ENCODE measurements at regions not wholly inside any gene's neighbourhood (a gene's known extent, or its start where the extent isn't known, plus 50 kb on each side); places are given as distances from the start of the nearest gene placed in this dataset.

DNA sequence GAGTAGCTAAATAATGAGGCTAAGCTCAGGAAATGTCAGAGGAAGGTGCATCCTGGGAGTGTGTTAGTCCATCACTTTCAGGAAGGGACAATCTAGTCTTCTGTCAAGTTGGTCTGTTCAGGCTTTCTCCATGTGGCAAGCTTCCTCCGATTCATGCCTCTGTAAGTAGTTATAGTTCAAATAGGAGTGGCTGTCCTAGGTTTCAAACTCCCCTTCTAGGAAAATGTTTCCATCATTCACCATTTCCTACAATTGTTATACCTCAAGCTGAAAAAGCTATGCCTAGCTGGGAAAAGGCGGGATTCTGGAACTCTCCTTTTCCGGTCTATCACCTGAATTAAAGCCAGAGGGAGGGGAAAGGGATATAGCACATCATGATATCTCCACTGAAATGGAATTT is 287.7 kb upstream of the ZSWIM2 start:
- DNase-seq (ENCODE audit: low read depth) = no peak

DNA sequence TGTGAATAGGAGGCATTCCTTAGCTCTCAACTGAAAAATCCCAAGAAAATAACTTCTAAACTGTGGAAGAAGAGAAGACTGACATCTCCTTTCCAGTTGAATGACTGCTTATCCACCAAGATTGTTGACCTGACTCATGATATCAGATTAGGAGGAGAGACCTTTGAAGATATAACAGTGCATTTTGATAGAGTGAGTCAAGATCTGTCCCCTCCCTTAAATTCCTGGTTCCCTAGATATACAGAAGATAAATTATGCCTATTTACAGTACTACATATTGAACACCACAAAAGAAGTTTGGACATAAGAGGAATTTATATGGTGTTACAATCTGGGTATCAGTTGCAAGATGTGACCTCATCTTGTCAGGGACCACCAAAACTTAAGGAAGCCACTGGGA is 285.3 kb upstream of the ZSWIM2 start:
- no peak for DNase-seq (ENCODE audit: low read depth)

DNA sequence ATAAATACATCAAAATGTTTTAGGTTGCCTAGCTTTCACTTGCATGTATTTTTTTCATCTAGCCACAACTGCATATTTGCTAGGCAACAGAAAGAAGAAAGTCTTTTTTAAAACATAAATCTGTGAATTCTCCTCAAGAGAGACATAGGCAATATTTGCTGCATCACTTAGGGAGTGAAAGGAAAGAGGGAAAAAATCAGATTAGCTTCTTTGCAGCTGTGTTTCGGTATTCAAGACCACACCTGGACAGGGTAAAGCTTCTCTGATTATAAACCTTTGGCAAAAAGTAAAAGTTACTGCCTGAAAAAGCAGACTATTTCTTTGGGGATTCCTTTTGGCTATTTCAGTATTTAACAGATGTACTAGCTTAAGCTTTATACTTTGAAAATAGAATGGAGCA is 280.9 kb upstream of the ZSWIM2 start:
- no peak for DNase-seq (ENCODE audit: low read depth)

DNA sequence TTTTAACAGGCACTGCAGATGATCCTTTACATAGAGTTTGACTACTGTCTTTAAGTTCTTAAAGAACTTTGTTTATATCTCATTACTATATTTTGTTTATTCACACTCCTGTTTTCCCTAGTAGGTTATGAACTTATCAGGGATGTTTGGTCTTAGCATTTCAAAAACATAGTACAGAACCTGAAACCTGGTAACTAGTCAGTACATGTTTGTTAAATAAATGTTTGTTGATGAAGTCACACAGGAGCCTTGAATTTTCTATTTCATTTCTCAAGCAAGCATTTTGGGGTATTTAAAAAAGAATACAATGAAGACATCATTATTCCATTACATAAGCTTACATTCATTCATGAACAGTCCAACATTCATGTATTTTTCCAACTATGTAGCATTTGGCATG is 280.3 kb upstream of the ZSWIM2 start:
- no peak for DNase-seq (ENCODE audit: low read depth)

DNA sequence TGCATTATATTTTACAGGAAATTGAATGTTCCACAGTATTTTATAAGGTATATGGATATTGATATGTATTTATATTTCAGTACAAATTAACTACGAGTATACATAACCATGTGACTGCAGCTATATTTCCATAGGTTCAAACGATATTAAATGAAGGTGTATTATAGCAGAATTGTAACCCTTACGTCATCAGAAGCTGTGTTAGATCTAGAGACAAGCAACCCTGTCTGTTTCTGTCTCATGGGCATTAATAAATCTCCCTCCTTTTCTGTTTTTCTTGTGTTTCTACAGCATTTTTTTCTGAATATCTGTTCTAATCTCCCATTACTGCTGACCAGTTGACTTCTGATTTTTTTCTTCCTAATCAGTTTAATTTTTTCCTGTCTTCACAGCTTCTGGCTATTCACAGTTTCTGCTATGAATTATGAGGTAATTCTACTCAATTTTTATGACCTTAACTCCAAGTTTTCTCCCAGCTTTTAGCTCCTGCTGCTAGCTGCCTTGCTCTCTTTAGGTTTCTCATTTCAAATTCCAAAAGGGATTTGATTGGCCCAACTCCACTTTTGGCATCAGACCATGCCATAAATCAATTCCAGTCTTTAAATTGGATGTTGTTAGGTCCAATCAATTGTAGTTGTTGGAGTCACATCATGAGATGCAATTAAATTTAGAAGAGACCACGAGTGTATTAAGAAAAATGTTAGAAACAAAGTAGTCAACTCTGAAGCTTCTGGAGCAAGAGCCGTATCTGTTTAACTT is 277.5 kb upstream of the ZSWIM2 start:
- no peak for DNase-seq (ENCODE audit: low read depth)

DNA sequence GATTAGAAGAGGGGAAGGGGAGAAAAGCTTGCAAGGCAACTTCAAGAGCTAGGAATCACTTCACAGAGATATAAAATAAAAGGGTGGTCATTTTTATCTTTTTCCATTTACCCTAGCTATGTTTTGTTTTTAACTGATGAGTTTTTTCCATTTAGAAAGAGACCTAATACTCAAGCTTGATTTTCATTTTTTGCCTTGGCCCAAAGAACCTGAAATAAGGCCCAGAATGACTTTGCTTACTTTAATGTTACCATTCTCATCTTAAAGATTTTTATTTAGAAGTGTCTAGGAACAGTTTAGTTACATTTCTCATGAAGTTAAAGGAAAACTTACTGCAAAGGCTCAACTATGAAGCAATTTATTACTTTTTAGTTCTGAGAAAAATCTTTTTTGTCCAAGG is 276.3 kb upstream of the ZSWIM2 start:
- DNase-seq (ENCODE audit: low read depth) = no peak

DNA sequence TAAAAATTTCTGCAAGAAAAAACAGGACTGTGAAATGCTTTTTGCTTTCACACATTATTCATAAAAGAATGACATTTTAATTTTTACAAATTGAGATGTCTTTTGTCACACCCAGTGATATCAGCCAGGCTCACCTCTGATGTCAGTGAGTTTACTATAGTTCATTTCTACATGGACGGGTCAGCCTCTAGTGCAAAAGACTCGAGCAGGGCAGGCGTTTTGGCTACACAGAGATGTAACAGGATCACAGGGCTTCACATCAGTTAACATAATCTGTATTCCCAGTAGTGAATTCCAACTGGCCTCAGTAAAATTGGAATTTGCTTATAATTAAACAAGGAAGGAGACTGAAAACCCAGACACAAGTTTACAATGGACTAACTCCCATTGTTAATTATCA is 275.6 kb upstream of the ZSWIM2 start:
- no peak for DNase-seq (ENCODE audit: low read depth)

DNA sequence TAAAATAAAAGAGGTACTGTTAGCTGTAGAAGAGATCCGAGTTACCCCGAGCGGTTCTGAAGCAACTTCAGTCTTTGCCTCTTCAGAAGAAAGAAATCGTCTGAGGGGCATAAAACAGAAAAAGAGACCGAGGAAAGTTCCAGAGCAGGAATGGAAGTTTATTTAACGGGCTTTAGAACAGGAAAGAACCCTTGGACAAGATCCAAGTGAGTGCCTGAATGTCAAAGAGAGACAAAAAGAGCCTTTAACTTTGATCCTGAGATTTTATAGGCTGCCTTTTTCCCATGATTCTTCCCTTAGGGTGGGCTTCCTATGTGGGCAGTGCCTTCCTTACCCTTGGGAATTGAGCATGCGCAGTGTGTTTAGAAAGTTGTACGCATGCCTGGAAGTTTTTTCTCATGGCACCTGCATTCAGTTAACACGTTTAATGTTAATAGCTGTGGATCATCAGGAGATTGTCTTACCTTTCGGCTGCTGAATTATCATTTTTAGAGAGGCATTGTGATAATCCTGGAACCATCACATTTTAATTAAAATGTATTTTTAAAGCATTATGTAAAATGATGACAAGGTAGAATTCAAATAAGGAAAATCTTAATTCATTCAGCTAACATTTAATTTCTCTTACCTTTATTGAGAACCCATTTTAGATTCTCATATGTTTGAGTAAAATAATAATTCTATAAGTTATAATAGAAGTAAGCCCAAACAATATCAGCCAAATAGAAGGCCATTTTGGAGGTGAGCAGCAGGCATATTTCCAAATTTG is 269.5 kb upstream of the ZSWIM2 start:
- DNase-seq (ENCODE audit: low read depth) = no peak

DNA sequence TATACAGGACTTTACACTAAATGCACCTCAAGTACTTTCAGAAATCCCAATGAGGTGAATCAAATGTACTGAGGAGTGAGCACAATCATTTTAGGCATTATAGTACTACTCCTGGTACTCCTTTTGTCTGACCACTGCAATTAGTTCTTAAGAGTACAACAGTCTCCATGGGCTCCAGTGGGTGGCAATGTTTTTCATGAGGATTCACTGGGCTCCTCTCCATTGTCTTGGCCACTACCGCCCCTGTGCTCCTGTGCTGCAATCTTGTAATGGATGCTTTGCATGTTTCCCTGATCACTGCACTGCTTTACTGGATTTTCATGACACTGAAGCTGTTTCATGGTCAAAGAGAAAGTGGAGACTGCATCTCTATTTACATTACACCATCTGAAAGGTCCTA is 268.5 kb upstream of the ZSWIM2 start:
- no peak for DNase-seq (ENCODE audit: low read depth)

DNA sequence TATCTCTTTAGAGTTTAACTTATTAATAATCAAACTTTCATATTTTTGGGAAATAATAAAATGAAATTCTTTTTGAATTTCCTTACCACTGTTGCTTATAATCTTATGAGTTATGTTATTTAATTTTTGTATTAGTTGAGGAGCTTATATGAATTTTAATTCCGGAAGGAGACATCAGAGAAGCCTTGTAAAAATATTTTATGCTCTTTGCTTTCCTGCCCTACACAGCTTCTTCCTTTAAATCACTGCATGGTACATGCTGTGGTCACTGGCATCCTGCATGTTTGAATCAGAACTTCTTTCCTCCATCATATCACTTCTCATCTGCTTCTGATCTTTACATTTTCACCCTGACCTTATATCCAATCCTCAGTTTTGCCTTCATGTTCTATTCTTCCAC is 266.7 kb upstream of the ZSWIM2 start:
- no peak for DNase-seq (ENCODE audit: low read depth)

DNA sequence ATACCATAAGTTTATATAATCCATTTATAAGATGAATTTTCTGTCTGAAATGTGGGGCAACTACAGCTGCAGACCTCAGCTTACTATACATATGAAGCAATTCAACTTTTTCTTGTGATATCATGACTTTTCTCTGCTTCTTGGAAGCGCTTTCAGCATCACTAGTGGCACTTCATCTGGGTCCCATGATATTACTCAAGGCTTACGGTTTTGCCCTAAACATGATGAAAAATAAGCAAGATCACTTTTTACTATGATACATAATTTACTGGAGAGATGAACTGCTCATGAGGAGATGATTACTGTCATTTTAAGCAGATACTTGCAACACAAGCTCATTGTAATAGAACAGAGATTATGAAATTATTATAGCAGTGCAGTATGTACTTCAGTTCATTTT is 258.0 kb upstream of the ZSWIM2 start:
- no peak for DNase-seq (ENCODE audit: low read depth)

DNA sequence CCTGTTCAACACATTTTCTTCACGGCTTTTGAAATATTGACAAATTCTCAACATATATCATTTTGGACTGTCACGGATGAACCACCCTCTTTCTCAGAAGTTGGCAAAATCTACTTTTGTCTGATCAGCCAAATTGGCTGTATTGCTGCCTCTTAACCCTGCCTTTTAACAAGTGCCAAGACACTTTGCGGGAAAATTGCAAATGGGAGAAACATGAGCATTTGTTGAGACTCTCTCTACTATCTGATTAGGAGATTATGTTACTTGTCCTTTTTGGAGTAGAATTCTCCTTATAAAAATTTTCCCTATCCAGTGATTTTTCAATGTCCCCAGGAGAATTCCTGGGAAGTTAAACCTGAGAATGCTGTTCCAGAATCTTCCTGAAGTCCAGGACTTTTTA is 256.2 kb upstream of the ZSWIM2 start:
- DNase-seq (ENCODE audit: low read depth) = no peak

DNA sequence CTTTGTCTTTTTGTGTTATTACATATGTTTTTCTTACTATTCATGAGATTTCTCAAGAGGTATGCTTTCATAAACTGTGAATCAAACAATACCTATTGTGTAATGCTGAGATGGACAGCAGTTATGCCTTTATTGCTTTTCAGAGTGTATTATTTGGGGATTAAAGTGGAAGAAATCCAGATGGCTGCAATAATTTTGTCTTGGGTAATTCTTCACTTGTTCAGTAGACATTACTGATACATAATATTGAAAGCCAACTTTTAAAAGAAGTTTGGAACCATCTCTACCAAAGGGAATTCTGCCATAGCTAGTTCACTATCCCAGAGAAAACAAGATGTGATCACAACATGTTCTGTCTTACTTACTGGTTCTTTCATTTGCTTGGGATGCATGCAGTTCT is 253.4 kb upstream of the ZSWIM2 start:
- DNase-seq (ENCODE audit: low read depth) = no peak

DNA sequence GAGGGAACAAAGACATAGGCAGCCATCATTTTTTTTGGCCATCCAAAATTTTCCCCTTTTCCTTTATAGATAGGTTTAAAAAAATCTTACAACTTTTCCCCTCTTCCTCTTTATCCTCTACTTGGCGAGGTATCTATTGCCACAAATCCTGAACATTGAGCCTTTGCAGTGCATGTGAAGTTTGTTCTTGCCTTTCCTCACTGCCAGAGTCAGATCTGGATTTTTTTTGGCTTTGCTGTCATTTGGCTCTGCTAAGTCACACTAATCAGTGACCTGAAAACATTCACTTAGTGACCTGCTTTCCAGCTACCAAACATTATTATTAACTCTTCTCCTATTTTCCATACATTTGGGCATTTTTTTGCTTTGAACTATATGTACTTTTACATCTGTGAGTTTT is 249.2 kb upstream of the ZSWIM2 start:
- DNase-seq (ENCODE audit: low read depth) = no peak

DNA sequence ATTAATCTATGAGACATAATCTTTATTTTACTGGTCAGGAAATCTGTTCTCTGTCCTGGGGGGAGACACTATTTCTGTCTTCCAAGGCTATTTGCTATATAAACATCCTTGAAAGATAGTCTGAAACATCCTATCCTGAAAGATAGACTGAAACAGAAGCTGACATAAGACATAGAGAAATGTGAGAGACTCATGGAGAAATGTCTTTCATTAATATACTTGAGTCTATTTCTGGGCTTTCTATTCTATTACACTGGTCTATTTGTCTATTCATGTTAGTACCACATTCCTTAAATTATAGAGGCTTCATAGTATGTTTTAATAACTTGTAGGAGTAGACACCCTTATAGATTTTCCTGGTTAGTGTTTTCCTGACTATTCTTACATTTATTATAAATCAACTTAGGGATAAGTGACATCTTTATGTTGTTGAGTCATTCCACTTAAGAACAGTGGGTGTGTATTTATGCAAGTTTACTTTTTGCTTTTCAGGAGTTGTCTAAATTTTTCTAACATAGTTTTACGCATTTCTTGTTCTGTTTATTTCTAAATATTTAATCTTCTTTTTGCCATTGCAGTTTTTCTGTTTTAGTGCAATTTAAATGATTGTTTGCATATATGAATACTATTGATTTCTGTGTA is 244.9 kb upstream of the ZSWIM2 start:
- no peak for DNase-seq (ENCODE audit: low read depth)

DNA sequence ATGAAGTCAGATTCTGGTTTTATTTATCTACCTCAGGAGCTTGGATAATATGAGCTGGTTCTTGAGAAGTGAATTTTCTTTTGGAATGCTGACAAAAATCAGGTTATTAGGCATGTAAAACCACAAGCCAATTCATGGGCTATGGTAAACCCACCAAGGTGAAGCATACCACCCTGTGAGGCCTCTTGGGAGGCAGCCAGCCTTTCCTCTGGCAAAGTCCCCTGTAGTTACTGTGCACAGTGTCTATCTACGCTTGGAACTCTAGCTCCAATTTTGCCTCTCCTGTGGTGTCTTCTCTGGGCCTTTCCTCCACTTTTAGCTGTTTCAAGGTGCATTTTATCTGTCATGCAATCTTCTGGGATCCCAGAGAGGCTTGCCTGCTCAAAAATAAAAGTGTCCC is 242.7 kb upstream of the ZSWIM2 start:
- no peak for DNase-seq (ENCODE audit: low read depth)

DNA sequence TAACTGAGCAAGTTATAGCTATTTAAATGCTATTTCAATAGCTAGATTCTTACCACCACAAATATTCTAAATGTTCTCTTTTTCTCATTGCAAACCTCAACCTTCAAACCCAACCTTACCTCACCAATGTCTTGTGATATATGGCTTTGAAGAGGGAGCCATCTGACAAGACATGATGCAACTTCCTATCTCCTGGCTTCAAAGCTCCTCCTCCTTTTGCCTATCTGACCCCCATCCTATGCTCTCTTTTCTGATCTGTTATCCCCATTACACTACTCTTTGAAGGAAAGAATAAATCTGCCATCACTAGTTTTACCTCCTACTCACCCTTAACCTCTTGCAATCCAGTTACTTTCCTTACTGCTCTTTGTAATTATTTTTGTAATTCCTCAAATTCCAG is 235.6 kb upstream of the ZSWIM2 start:
- no peak for DNase-seq (ENCODE audit: low read depth)

DNA sequence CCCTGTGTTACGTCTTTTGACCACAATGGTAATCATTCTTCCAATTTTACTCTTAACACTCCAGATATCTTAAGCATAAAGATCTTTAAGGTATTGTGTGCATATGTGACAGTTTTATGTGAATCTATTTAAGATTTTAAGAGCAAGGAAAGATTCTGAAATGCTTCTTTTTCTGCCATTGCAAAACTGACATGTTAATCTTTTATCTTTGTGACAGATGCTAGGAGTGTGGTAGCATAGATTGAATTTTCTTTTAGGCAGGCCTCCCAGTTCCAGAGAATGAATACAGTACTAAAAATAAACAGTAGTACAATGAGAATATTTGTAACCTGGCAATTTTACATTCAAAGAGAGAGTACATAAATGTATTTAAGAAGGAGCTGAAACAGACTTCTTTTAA is 232.5 kb upstream of the ZSWIM2 start:
- no peak for DNase-seq (ENCODE audit: low read depth)

DNA sequence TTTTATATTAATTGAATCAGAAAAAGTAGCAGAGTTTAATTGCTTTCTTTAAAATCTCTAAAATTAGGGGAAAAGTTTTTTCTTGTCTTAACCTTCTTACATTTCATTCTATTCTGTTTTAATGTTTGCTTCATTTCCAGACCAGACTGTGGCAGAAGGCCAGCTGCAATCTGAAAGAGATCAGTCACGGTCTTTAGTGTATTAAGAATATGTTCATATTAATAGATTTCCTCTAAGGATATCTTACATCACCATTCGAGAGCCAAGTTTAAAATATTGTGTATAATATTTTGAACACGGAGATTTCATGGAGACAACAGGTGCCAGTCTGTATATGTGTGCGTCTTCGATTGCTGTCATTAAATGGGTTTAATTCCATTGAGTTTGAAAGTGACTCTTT is 230.9 kb upstream of the ZSWIM2 start:
- no peak for DNase-seq (ENCODE audit: low read depth)

DNA sequence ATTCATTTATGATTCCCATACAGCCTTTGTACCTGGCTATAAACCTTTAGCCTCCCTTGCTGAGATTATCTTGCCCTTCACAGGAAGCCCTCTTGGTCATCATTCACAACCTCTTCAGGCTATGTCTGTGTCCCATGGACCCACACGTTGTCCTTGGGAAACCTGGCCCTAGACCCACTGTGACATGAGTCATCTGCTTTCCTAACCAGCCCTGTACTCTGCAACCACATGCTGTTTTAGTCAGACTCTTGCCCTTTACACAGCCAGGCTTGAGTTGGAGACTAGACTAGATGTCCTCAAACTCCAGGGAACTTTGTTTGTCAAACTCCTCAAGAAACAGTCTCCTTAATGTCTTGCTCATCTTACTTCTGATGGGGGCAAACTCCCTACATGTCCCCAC is 229.3 kb upstream of the ZSWIM2 start:
- no peak for DNase-seq (ENCODE audit: low read depth)

DNA sequence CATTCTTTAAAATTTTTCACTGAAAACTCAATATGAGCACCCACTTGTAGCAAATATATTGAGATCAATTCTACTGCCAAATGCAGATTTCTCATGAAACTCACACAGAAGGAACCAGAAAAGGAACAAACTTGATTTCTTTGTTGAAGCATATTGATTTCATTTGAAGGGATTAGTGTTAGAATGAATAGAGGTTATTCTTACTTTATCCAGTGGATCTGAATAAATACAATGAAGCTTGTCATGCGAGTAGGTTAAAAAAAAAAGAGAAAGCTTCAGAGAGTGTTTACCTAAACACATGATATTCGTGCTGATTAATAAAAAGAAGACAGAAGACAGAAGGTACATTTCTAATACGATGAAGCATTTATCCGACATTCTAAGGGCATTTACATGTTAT is 226.7 kb upstream of the ZSWIM2 start:
- DNase-seq (ENCODE audit: low read depth) = no peak

DNA sequence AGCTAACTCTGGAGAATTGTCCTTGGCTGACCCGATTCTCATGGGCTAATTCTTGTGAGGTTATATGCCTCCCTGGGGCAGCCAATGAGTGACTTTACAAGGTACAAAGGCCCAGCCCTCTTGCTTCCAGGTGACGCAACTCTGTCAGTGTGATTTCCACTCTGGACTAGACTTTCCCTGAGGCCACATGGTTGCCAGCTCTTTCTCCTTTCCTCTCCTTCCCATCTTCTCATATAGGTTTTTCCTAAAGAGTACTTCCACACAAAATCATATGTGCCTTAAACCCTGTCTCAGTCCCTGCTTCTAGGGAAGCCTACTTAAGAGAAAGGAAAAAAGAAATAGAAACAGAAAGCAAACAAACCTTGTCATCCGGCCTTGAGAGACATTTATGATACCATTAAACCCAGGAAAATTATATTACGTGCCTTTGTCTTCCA is 226.2 kb upstream of the ZSWIM2 start:
- no peak for DNase-seq (ENCODE audit: low read depth)

DNA sequence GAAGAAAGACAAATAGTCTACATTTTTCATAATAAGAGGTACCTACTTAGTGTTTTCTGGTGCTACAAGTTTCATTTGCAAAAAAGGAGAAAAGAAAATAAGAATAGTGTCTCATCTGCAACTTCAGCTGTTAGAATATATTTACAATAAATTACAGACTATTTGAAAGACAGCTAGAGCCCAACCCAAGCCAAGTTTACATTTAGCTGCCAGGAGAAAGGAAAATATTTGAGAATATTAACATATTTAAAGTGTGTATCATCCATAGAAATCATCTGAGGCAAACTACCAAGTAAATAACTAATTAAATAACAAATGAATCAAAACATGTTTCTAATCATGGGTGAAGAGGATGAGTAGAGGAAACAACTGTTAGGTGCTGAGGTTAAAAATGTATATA is 209.2 kb upstream of the ZSWIM2 start:
- DNase-seq (ENCODE audit: low read depth) = no peak

Measured in HS-27A (cell line).